ENCODE measurements at regions not wholly inside any gene's neighbourhood (a gene's known extent, or its start where the extent isn't known, plus 50 kb on each side); places are given as distances from the start of the nearest gene placed in this dataset.
A peak's percentile ranks its signal among the peaks of the same experiment; 100 is the strongest.

GRCh38 chr10:4343091-4343490 lies 482.9 kb upstream of the AKR1E2 start:
- no peak for DNase-seq (ENCODE audit: low read depth in 2 of 2)

DNA sequence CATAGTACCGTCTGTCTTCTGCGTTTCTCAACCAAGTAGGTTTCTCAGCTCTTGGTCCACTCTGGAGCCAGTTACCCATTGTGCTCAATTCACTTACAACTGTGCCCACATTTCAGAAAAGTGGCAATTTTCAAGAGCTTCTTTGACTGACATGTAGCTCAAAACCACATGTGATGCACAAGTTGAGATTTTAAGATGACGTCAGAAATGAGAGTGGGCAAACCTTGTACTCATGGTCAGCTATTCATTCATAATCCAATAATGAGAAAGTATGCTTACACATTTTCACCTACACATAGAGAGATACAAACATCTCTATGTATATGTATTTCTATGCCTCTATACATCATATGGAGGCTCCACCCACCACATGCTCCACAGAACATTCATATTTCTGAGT lies 487.2 kb upstream of the AKR1E2 start:
- no peak for DNase-seq (ENCODE audit: low read depth in 2 of 2)

GRCh38 chr10:4337563-4337962 lies 488.4 kb upstream of the AKR1E2 start:
- DNase-seq (ENCODE audit: low read depth in 2 of 2), result no peak

- DNase-seq (ENCODE audit: low read depth in 2 of 2), result no peak
These were observed 491.1 kb upstream of the AKR1E2 start for GRCh38 chr10:4334871-4335270.

DNA sequence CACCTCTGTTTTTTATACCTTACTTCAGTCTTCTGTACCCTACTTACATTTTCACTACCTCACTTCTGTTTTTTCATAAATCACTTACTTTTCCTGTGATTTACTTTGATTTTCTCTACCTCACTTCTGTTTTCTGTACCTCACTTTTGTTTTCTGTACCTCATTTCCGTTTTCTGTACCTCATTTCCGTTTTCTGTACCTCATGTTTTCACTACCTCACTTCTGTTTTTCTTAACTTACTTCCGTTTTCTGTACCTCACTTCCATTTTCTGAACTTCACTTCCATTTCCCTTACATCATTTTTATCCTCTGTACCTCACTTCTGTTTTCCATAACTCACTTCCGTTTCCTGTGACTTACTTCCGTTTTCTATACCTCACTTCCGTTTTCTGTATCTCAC lies 492.0 kb upstream of the AKR1E2 start:
- DNase-seq (ENCODE audit: low read depth in 2 of 2), result no peak

GRCh38 chr10:4333459-4333894 lies 492.5 kb upstream of the AKR1E2 start:
- DNase-seq (ENCODE audit: low read depth in 2 of 2), result no peak

- DNase-seq (ENCODE audit: low read depth in 2 of 2), result no peak
These were observed 493.1 kb upstream of the AKR1E2 start for GRCh38 chr10:4332764-4333458.

DNA sequence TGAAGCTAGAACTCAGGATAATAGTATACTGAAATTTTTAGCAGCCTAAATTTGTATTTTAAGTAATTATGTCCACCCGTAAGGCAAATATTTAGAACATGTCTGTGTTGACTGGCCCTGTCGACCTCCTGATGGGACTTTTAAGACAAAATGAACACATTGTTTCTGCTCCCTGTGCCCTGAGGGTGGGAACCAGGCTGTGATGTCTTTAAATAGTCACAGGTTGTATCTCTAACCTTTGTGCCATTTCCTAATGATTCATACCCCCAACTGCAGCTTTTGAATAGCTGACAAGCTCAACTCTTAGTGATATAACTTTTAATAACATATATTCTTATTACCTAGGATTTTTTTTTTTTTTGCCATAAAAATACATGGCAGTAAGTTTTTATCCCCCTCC lies 494.9 kb upstream of the AKR1E2 start:
- no peak for DNase-seq (ENCODE audit: low read depth in 2 of 2)

DNA sequence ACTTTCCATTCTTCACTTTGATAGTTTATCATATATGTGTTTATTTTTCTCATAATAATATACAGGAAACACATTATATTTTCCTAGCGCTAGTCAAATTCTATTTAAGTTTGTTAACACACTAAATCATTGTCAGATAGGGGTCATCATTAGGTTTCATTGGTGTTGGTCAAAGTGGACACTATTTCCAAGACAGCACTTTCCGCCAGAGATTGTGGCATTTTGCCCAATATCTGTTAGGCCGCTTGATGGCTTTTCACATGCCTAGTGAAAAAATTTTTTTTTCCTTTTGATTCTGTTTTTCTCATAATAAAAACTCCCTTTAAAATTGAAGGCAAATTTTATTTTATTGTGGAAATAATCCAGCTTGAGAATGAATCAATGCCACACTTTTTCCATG lies 495.4 kb upstream of the AKR1E2 start:
- DNase-seq (ENCODE audit: low read depth in 2 of 2), result no peak

- DNase-seq (ENCODE audit: low read depth in 2 of 2), result no peak
These were observed 496.8 kb upstream of the AKR1E2 start for GRCh38 chr10:4329225-4329624.

- no peak for DNase-seq (ENCODE audit: low read depth in 2 of 2)
These were observed 499.4 kb upstream of the AKR1E2 start for GRCh38 chr10:4326647-4327046.

GRCh38 chr10:4319870-4320367 lies 506.1 kb upstream of the AKR1E2 start:
- no peak for DNase-seq (ENCODE audit: low read depth in 2 of 2)

DNA sequence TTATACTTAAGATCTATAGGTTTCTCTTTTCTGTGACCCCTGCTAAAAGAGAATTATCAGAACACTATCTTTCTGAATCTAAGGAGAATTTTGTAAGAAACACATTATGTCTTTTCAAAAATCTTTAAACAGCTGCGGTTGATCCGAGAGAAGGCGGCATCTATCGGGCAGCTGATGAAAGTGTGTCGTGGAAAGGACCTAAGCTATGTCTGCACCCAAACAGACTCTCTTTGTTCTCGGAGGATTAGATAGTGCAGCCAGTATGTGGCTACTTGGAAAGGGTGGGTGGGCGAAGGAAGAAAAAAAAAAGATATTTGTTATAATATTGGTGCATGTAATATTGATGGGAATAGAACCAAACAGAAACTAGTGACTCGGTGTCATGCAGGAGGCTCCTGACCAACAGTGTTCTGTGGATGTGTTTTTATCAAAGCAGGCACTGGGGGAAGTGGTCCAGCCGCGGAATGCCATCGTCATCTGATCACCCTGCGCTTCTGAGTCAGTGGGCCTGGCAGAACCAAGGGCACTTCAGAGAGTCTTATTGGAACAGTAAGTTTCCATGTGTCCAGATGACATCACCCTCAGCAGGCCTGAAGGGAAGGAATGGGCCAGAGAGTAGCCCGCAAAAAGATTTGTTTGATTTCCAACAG lies 509.7 kb upstream of the AKR1E2 start:
- DNase-seq (ENCODE audit: low read depth in 2 of 2), result no peak

DNA sequence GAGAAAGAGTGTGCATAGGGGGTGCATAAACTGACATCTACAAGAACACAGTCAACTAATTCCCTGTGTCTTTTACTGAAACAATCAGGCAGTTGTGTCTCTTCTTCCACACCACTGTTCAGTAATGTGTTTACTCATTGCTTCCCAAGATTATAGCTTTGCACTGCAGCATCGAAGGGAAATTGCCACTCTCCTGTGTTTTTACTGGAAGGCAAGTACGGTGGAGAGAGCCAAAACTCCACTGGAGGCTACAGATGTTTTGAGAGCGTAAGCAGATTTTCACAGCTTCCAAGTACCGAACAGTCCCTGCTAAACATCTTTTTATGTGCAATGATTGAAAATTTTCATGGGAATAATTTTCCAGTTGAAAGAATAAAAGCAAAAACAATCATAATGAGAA lies 510.5 kb upstream of the AKR1E2 start:
- peak in 1 of 2 experiments; percentile 18 for DNase-seq (ENCODE audit: low read depth in 2 of 2)

DNA sequence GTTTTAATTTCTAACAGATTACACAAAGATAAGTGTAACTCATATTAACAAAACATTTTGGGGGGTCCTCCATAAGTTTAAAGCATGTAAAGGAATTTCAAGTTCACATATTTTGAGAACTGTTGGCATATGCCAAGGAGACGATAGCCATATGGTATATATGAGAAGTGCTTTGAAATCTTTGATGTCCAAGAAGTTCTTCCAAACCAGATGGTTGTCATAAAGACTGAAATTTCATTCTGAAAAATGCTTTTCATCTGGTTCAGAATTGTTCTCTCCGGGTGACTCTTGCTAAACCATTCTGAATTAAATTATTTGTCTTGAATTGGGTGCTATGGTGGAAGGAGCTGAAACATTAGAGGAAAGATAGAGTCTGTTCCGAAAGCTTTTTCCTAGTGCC lies 513.0 kb upstream of the AKR1E2 start:
- no peak for DNase-seq (ENCODE audit: low read depth in 2 of 2)

DNA sequence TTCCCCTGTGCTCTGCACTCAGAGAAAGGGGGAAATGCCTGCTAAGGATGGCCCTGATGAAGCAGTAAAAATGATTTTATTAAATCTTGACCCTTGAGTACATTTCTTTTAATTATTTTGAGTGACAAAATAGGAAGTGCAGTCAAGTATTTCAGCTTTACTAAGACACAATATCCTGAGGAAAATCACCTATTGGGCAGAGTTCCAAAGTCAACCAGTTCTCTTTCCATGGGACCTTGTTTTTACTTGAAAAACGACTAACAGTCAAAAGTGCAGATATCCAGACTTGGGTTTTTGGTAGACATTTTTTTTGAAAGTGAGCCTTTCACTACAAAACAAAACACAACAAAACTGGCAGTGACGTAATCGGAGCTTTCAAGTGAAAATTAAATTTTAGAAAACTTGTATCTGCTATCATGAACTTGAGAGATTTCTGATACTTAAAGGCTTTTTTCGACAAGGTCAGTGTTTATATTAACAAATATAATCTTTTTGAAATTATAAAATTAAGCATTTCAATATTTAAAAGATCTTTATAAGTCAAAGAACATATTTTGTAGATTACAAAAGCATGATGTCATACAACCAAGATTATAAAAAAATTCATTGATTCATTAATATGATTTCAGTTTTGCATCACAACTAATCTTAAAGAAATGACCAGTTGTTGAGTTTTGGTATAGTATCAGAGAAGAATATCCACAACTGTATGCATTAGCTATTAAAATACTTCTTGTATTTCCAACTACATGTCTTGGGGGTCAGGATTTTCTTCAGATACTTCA lies 513.8 kb upstream of the AKR1E2 start:
- no peak for DNase-seq (ENCODE audit: low read depth in 2 of 2)

DNA sequence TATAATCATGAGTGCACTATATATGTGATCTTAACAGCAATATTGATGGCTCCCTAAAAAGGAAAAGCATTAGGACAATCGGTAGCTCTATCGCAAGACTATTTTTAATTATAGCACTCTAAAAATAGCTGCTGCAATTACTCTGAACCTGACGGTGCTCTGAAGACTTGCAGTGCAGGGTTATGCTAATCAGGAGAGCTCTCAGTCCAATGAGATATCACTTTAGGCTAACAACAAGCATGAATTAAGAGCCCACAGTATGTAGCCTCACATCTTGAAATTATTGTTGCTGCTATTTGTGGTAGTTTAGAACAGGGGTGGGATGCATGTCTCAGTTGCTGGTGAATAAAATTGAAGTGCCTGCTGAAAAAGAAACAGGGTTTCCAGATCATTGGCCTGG lies 515.8 kb upstream of the AKR1E2 start:
- DNase-seq (ENCODE audit: low read depth in 2 of 2), result no peak

DNA sequence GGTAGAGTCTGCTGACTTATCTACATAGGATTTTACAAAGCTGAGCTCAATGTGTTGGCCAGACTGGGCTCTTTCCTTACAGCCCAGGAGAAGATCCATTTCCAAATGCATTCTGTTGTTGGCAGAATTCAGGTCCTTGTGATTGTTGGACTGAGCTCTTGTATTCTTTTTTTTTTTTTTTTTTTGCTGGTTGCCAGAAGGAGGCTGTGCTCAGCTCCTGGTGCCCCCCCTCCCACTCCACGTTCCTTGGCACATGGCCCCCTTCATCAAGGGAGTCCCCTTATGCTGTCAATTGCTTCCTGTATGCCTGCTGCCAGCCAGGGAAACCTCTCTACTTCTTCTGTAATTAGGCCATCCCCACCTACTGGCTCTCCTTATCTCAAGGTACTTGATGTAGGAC lies 518.1 kb upstream of the AKR1E2 start:
- DNase-seq (ENCODE audit: low read depth in 2 of 2), result no peak

GRCh38 chr10:4306871-4307270 lies 519.1 kb upstream of the AKR1E2 start:
- no peak for DNase-seq (ENCODE audit: low read depth in 2 of 2)

GRCh38 chr10:4303045-4303444 lies 518.0 kb upstream of the KLF6 start:
- no peak for DNase-seq (ENCODE audit: low read depth in 2 of 2)

DNA sequence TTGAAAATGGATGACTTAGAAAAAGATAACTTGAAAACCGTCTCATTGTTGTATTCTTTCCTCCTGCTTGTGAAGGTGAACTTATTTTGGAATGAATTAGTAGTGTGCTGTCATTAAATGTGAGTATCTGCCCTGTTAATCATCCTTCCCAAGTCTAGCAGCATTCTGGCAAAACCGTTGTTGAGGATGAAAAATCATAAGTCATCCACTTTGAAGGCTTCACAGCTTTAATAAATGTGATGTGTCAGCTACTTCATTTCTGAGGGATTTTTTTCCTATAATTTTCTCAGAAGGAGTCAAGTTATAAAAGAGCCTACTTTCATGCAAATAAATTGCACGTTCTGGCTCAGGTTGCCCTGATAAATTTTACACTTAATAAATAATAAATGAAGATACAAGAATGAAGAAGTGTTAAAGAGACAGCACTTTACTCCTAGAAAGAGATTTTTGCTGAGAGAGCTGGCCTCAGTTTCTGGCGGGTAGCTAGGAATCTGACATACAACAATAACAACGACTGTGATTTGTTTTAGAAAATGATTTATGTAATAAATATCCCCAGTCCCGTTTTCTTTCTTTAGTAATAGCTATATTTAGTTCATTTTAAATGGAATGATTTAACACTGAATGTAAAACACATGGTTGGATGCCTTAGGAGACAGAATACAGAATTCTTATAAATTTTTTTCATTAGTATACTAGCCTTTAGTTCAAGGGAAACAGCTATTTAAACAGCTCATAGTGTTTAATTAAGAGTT lies 516.5 kb upstream of the KLF6 start:
- DNase-seq (ENCODE audit: low read depth in 2 of 2), result no peak

DNA sequence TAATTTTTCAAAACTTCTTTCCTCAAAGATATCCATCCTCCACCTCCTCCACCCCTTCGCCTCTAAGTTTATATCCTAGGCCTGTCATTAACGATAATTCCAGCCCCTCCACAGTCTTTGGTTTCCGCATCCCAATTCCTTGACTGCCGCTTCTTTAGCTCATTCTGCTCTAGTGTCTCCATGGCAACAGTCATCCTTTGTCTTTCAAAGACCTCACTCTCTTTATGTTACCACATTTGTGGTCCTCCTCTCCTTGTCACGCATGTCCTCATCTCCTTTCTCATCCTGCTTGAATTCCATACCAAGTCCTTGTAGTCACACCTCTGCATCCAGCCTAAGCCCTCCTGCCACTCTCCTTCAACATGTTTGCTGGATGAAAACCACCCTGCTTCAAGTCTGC lies 511.2 kb upstream of the KLF6 start:
- DNase-seq (ENCODE audit: low read depth in 2 of 2), result no peak

Measured in fibroblast of skin of left biceps (primary cell).